ENCODE measurements at regions not wholly inside any gene's neighbourhood (a gene's known extent, or its start where the extent isn't known, plus 50 kb on each side); places are given as distances from the start of the nearest gene placed in this dataset.

- DNase-seq (ENCODE audit: low read depth): no peak
Observed at GRCh38 chr1:243916160-243916559, 66.1 kb upstream of the AKT3 start.

- DNase-seq (ENCODE audit: low read depth): no peak
Observed at GRCh38 chr1:243912347-243912746, 62.3 kb upstream of the AKT3 start.

- no peak for DNase-seq (ENCODE audit: low read depth)
Observed at GRCh38 chr1:243910607-243911006, 60.6 kb upstream of the AKT3 start.

GRCh38 chr1:243903895-243904294 lies 53.9 kb upstream of the AKT3 start:
- DNase-seq (ENCODE audit: low read depth): no peak

- no peak for DNase-seq (ENCODE audit: low read depth)
Observed at GRCh38 chr1:243903041-243903440, 53.0 kb upstream of the AKT3 start.

- no peak for DNase-seq (ENCODE audit: low read depth)
Observed at GRCh38 chr1:243902100-243902499, 52.1 kb upstream of the AKT3 start.

All from stimulated activated CD8-positive, alpha-beta memory T cell treated with anti-CD3 and anti-CD28 coated beads, Interleukin-7, amount 100 ng/mL, for 24 hours (primary cell).